Uterus (tissue), 2 donors: ENCODE measurements at regions not wholly inside any gene's neighbourhood (a gene's known extent, or its start where the extent isn't known, plus 50 kb on each side); places are given as distances from the start of the nearest gene placed in this dataset.

Source experiments
- CTCF ChIP-seq, 4 experiments: fragments of 200-600 bp in 2 of 4; fragments of 450-650 bp in 2 of 4; sonication (generic) in 2 of 4; IDR thresholded peaks; one replicate each; pipeline ENCODE4 v1.5.1; 2016 to 2019; ENCODE audit warnings: antibody characterized with exemption in 4 of 4, mild to moderate bottlenecking in 2 of 4, moderate library complexity in 1 of 4
- POLR2A ChIP-seq, 2 donors: fragments of 450-650 bp; IDR thresholded peaks; one replicate each; pipeline ENCODE4 v1.6.1; 2016; ENCODE audit warnings: antibody characterized with exemption in 2 of 2, mild to moderate bottlenecking in 1 of 2, moderate library complexity in 1 of 2

GRCh38 chr1:37085393-37085792 lies 51.1 kb upstream of the GRIK3 start:
- TF ChIP-seq CTCF (IDR thresholded peaks at IDR 0.05) (no peak), POLR2A (IDR thresholded peaks at IDR 0.05) (no peak)
